SH-SY5Y (cell line): ENCODE measurements at regions not wholly inside any gene's neighbourhood (a gene's known extent, or its start where the extent isn't known, plus 50 kb on each side); places are given as distances from the start of the nearest gene placed in this dataset.

Experiments
- GATA2 ChIP-seq: IDR thresholded peaks from 2 replicates; pipeline ENCODE4 v1.6.1; 2011; ENCODE audit warnings: mild to moderate bottlenecking, low read depth, low read length
- GATA3 ChIP-seq: IDR thresholded peaks from 2 replicates; pipeline ENCODE4 v1.6.1; 2011; ENCODE audit warnings: low read depth, mild to moderate bottlenecking, low read length, moderate library complexity

GRCh38 chr15:95494971-95495541 is 835.4 kb upstream of the NR2F2 start:
- TF ChIP-seq GATA3 (no peak), GATA2 (no peak)
